ENCODE measurements at regions not wholly inside any gene's neighbourhood (a gene's known extent, or its start where the extent isn't known, plus 50 kb on each side); places are given as distances from the start of the nearest gene placed in this dataset.

DNA sequence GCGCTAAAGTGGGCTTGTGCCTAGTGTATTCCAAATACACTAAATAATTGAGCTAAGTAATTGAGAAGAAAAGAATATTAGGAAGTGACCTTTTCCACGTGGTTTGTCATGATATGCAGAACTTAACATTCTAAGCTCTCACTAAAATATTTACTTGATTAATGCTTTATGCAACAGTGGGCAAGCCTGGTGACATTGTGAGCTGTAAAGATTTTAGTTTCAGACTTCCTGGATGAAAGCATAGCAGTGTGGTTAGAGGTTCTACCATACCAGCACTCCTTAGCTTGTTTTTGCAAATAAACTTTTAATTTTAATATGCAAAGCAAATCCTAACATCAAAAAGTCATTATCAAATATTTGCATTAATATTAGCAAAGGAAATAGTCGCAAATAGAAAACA lies 1065.1 kb upstream of the SPRY2 start:
- TF ChIP-seq RFX5 (IDR thresholded peaks at IDR 0.05; ENCODE audit: low read depth, low read length) (no peak), POLR2A (IDR thresholded peaks at IDR 0.05; ENCODE audit: low read depth, low read length) (no peak), FOS (IDR thresholded peaks at IDR 0.05; ENCODE audit: low read depth, low read length) (no peak), ELK1 (IDR thresholded peaks at IDR 0.05; ENCODE audit: borderline replicate concordance, low read depth, low read length) (no peak), RAD21 (IDR thresholded peaks at IDR 0.05; ENCODE audit: low read length) (no peak), CEBPB (IDR thresholded peaks at IDR 0.05; ENCODE audit: low read depth, low read length) (no peak), MAZ (IDR thresholded peaks at IDR 0.05; ENCODE audit: borderline replicate concordance, low read depth, low read length) (no peak), NFE2L2 (IDR thresholded peaks at IDR 0.05; ENCODE audit: low read depth, low read length) (no peak), SMC3 (IDR thresholded peaks at IDR 0.05; ENCODE audit: low read depth, low read length) (no peak), RCOR1 (IDR thresholded peaks at IDR 0.05; ENCODE audit: insufficient replicate concordance, low read length) (no peak), USF2 (IDR thresholded peaks at IDR 0.05; ENCODE audit: low read depth, low read length) (no peak), MXI1 (IDR thresholded peaks at IDR 0.05; ENCODE audit: borderline replicate concordance, low read depth, low read length) (no peak), MAFK (IDR thresholded peaks at IDR 0.05; ENCODE audit: low read depth, low read length) (no peak)
- TF ChIP-seq, protein P1, sequence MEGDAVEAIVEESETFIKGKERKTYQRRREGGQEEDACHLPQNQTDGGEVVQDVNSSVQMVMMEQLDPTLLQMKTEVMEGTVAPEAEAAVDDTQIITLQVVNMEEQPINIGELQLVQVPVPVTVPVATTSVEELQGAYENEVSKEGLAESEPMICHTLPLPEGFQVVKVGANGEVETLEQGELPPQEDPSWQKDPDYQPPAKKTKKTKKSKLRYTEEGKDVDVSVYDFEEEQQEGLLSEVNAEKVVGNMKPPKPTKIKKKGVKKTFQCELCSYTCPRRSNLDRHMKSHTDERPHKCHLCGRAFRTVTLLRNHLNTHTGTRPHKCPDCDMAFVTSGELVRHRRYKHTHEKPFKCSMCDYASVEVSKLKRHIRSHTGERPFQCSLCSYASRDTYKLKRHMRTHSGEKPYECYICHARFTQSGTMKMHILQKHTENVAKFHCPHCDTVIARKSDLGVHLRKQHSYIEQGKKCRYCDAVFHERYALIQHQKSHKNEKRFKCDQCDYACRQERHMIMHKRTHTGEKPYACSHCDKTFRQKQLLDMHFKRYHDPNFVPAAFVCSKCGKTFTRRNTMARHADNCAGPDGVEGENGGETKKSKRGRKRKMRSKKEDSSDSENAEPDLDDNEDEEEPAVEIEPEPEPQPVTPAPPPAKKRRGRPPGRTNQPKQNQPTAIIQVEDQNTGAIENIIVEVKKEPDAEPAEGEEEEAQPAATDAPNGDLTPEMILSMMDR (conservative IDR thresholded peaks at IDR 0.05; ENCODE audit: low read depth, low read length): no peak

Data from IMR-90 (cell line).